ENCODE measurements at regions not wholly inside any gene's neighbourhood (a gene's known extent, or its start where the extent isn't known, plus 50 kb on each side); places are given as distances from the start of the nearest gene placed in this dataset.

DNA sequence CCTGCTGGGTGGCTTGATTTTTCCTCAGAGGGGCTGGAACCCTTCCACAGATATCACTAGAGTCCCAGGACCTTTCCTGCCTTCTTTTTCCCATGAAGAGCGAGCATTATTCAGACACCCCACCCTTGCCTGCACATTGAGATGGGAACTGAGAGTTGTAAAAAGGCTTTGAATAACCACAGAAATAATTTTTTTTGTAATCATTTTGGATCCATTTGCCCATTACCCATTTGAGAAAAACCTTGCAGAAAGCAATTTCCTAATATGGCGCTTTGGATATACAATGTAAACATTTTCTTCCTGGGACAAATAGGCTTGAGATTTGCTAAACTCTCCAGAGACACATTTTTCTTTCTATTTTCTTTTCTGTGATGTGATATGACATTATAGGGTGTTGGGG lies 250.6 kb downstream of the MSRB3 start:
- TF ChIP-seq, protein P1, sequence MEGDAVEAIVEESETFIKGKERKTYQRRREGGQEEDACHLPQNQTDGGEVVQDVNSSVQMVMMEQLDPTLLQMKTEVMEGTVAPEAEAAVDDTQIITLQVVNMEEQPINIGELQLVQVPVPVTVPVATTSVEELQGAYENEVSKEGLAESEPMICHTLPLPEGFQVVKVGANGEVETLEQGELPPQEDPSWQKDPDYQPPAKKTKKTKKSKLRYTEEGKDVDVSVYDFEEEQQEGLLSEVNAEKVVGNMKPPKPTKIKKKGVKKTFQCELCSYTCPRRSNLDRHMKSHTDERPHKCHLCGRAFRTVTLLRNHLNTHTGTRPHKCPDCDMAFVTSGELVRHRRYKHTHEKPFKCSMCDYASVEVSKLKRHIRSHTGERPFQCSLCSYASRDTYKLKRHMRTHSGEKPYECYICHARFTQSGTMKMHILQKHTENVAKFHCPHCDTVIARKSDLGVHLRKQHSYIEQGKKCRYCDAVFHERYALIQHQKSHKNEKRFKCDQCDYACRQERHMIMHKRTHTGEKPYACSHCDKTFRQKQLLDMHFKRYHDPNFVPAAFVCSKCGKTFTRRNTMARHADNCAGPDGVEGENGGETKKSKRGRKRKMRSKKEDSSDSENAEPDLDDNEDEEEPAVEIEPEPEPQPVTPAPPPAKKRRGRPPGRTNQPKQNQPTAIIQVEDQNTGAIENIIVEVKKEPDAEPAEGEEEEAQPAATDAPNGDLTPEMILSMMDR (conservative IDR thresholded peaks at IDR 0.05): no peak
- TF ChIP-seq ZFX (IDR thresholded peaks at IDR 0.05): no peak

All from C4-2B (cell line).